Duodenal mucosa (tissue), 2 donors: ENCODE measurements at regions not wholly inside any gene's neighbourhood (a gene's known extent, or its start where the extent isn't known, plus 50 kb on each side); places are given as distances from the start of the nearest gene placed in this dataset.

Experiments used
- H3K27ac ChIP-seq: one replicate; pipeline ENCODE4 v1.7.0; 2013; ENCODE audit warnings: low read depth, low read length
- H3K27me3 ChIP-seq, 2 donors: one replicate each; pipeline ENCODE4 v1.7.0; 2013; ENCODE audit warnings: low read length in 2 of 2, control low read depth in 1 of 2; ENCODE audit not compliant: insufficient read depth in 2 of 2, control insufficient read depth in 1 of 2
- H3K36me3 ChIP-seq, 2 donors: one replicate each; pipeline ENCODE4 v1.7.0; 2013; ENCODE audit warnings: low read length in 2 of 2, control low read depth in 1 of 2; ENCODE audit not compliant: insufficient read depth in 2 of 2, control insufficient read depth in 1 of 2
- H3K4me1 ChIP-seq, 2 donors: one replicate each; pipeline ENCODE4 v1.7.0; 2013; ENCODE audit warnings: low read length in 2 of 2, control low read depth in 1 of 2; ENCODE audit not compliant: insufficient read depth in 2 of 2, control insufficient read depth in 1 of 2
- H3K4me3 ChIP-seq, 2 donors: one replicate each; pipeline ENCODE4 v1.7.0; 2013; ENCODE audit warnings: low read length in 2 of 2, low read depth in 1 of 2
- H3K9ac ChIP-seq, 2 donors: one replicate each; pipeline ENCODE4 v1.7.0; 2013; ENCODE audit warnings: low read length in 2 of 2, low read depth in 1 of 2
- H3K9me3 ChIP-seq, 2 donors: one replicate each; pipeline ENCODE4 v1.7.0; 2013; ENCODE audit warnings: low read length in 2 of 2, control low read depth in 1 of 2; ENCODE audit not compliant: control insufficient read depth in 1 of 2

GRCh38 chr13:97520061-97520460 is 86.1 kb downstream of the RAP2A start:
- H3K9me3 ChIP-seq = no peaks in the 10 kb centered on the region
- H3K4me3 ChIP-seq = no peak overlapping the region
- H3K9ac ChIP-seq = no peak overlapping the region

GRCh38 chr13:97520866-97521265 is 86.9 kb downstream of the RAP2A start:
- Histone ChIP-seq H3K4me1 (no peaks in the 10 kb centered on the region), H3K9ac (no peak overlapping the region), H3K27ac (no peak overlapping the region), H3K36me3 (no peaks in the 10 kb centered on the region), H3K9me3 (no peaks in the 10 kb centered on the region), H3K4me3 (no peak overlapping the region), H3K27me3 (no peaks in the 10 kb centered on the region)

More at GRCh38 chr13:97520061-97520460, 86.1 kb downstream of the RAP2A start:
- Histone ChIP-seq H3K4me1 (no peaks in the 10 kb centered on the region), H3K36me3 (no peaks in the 10 kb centered on the region), H3K27me3 (no peaks in the 10 kb centered on the region), H3K27ac (no peak overlapping the region)

- Histone ChIP-seq H3K27ac (no peak overlapping the region), H3K27me3 (no peaks in the 10 kb centered on the region), H3K4me3 (no peak overlapping the region), H3K4me1 (no peaks in the 10 kb centered on the region), H3K9ac (no peak overlapping the region), H3K36me3 (no peaks in the 10 kb centered on the region), H3K9me3 (no peaks in the 10 kb centered on the region)
Measured at GRCh38 chr13:97521726-97522125, 87.8 kb downstream of the RAP2A start.

GRCh38 chr13:97522243-97522642 is 88.3 kb downstream of the RAP2A start:
- no peaks in the 10 kb centered on the region for H3K9me3 ChIP-seq
- H3K4me3 ChIP-seq = no peak overlapping the region
- no peaks in the 10 kb centered on the region for H3K36me3 ChIP-seq
- H3K4me1 ChIP-seq = no peaks in the 10 kb centered on the region
- no peak overlapping the region for H3K27ac ChIP-seq
- no peaks in the 10 kb centered on the region for H3K27me3 ChIP-seq
- H3K9ac ChIP-seq = no peak overlapping the region

DNA sequence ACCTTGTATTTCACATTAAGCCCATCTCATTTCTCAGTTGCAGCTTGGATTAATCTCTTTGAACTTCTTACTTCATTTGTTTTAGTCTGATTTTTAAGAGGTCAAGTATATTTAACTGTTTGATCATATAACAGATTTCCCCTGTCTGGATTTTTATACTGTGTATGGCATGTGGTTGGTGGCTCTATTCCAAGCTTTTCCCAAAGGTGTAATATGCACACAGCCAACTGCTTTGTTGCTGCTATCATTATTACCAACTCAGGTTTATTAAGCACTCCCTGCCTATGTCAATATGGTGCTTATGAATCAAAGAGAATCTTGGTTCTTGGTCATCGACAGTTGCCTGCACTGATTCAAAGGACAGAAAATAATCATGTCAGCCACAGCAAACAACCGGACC is 92.6 kb downstream of the RAP2A start:
- Histone ChIP-seq H3K27ac (no peak overlapping the region), H3K9me3 (no peaks in the 10 kb centered on the region), H3K4me1 (no peaks in the 10 kb centered on the region), H3K27me3 (no peaks in the 10 kb centered on the region), H3K4me3 (no peak overlapping the region), H3K9ac (no peak overlapping the region), H3K36me3 (no peaks in the 10 kb centered on the region)

DNA sequence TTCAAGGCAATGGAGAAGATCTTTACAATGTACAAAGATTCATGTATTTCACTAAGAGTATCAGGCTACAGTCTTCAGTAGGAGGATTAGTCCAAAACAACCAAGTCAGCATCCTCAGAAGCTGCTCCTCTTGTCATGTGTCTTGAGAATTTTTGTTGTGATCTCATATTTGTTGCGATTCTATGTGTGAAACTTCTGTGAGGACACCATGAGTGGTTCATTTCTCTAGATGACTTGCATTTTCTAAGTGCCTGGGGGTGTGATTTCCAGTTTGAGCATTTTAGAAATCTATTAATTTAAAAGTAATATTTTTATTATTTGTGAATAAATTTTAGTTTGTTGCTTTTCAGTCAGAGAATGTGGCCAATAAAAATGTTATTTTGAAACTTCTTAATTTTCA is 94.5 kb downstream of the RAP2A start:
- H3K9ac ChIP-seq = no peak overlapping the region
- no peak overlapping the region for H3K4me3 ChIP-seq
- no peaks in the 10 kb centered on the region for H3K9me3 ChIP-seq

GRCh38 chr13:97534540-97534939 is 100.6 kb downstream of the RAP2A start:
- H3K4me1 ChIP-seq = no peaks in the 10 kb centered on the region
- no peak overlapping the region for H3K27ac ChIP-seq
- H3K27me3 ChIP-seq = no peaks in the 10 kb centered on the region
- no peaks in the 10 kb centered on the region for H3K36me3 ChIP-seq
- H3K4me3 ChIP-seq = no peak overlapping the region
- no peaks in the 10 kb centered on the region for H3K9me3 ChIP-seq
- H3K9ac ChIP-seq = no peak overlapping the region

More for the DNA sequence above, 94.5 kb downstream of the RAP2A start:
- H3K27me3 ChIP-seq = no peaks in the 10 kb centered on the region
- H3K4me1 ChIP-seq = no peaks in the 10 kb centered on the region
- no peaks in the 10 kb centered on the region for H3K36me3 ChIP-seq
- H3K27ac ChIP-seq = no peak overlapping the region

DNA sequence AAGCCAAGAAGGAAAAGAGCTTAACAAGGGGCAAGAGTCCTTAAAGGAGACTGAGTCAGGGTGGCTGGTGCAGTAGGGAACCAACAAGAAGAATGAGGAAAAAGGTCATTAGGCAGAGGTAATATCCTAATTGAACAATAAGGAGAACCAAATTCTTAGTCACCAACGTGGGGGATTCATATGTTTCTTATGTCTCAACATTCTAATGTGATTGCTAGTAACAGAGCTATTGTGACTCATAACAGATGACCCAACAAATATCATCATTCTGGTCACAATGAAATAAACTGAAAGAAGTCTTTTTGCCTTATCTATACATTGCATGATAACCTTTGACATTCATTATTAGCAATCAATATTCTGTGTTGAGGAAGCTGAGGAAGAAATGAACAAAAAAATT is 101.6 kb downstream of the RAP2A start:
- H3K36me3 ChIP-seq = no peaks in the 10 kb centered on the region
- H3K9ac ChIP-seq = no peak overlapping the region
- no peaks in the 10 kb centered on the region for H3K9me3 ChIP-seq
- no peaks in the 10 kb centered on the region for H3K27me3 ChIP-seq
- H3K27ac ChIP-seq = no peak overlapping the region
- H3K4me3 ChIP-seq = no peak overlapping the region
- no peaks in the 10 kb centered on the region for H3K4me1 ChIP-seq

DNA sequence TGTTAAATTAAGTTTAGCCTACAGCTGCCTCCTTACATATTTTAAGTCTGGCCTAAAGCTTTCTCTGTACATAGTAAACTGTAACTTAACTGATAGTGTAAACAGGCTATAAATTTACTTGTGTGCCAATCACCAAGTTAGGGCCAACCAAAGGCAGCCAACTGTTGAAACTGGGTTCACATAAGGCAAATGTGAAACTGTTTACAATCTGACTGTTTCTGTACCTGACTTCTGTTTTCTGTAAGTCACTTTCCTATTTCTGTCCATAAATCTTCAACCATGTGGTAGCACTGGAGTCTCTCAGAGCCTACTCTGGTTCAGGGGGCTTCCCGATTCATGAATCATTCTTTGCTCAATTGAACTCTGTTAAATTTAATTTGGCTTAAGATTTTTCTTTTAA is 103.1 kb downstream of the RAP2A start:
- H3K9ac ChIP-seq = no peak overlapping the region
- no peak overlapping the region for H3K4me3 ChIP-seq
- H3K9me3 ChIP-seq = no peaks in the 10 kb centered on the region
- H3K4me1 ChIP-seq = no peaks in the 10 kb centered on the region
- H3K36me3 ChIP-seq = no peaks in the 10 kb centered on the region
- no peak overlapping the region for H3K27ac ChIP-seq
- no peaks in the 10 kb centered on the region for H3K27me3 ChIP-seq

DNA sequence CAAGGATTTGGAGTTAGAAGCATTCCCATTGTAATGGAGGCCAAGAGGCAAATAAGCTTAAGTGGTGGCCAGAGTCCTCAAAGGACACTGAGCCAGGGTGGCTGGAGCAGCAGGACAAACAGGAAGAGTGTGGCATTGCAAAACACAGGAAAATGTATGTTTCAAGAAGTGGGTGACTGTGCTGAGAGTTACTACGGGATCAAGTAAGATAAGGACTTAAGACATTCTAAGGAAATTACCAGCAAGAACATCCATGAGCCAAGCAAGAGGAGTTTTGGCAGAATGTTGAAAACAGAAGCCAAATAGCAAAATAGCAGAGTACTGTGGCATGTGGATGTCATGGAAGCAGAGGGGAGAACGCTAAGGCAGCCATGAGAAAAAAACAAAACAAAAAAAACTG is 104.2 kb downstream of the RAP2A start:
- H3K9ac ChIP-seq = no peak overlapping the region
- H3K27me3 ChIP-seq = no peaks in the 10 kb centered on the region
- H3K4me1 ChIP-seq = no peaks in the 10 kb centered on the region
- no peaks in the 10 kb centered on the region for H3K36me3 ChIP-seq
- no peak overlapping the region for H3K27ac ChIP-seq
- H3K9me3 ChIP-seq = no peaks in the 10 kb centered on the region
- H3K4me3 ChIP-seq = no peak overlapping the region
